ENCODE measurements at regions not wholly inside any gene's neighbourhood (a gene's known extent, or its start where the extent isn't known, plus 50 kb on each side); places are given as distances from the start of the nearest gene placed in this dataset.
A peak's percentile ranks its signal among the peaks of the same experiment; 100 is the strongest.

DNA sequence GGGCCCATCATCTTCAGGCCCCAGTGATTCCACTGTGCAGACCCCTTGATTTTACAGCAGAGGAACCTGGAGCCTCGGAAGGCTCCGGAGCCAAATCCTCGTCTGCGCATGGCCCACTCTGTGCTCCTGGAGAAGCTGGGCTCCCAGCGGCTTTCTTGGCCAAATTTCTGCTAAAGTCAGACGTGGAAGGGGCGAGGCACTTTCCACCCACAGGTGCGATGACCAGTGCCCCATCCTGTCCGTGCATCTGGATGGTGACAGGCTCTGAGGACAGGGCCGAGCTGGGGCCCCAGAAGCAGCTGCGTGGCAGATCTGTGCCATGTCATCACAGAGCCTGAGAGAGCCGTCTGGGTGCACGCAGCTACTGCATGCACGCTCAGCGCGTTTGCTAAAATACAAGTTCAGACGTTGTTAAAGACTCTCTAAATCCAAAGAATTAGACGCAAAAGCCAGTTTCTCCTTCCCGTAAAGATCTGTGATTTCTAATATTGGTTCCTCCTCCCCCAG lies 57.2 kb downstream of the JAKMIP3 start:
- 77% methylated on average over 17 of the region's 19 CpGs for WGBS

GRCh38 chr10:132123606-132124005 lies 57.9 kb downstream of the JAKMIP3 start:
- no peak overlapping the region for H3K14ac ChIP-seq (ENCODE audit: low read length in 2 of 2)

More for the DNA sequence above, 57.2 kb downstream of the JAKMIP3 start:
- Histone ChIP-seq H3K27ac (ENCODE audit: low read length, poor library complexity, severe bottlenecking) (no peak overlapping the region), H3K4me1 (ENCODE audit: control insufficient read depth, insufficient read depth, low read depth, low read length) (no peaks in the 10 kb centered on the region), H3K36me3 (ENCODE audit: control insufficient read depth in 1 of 2, insufficient read depth in 2 of 2, low read depth in 1 of 2, low read length in 2 of 2) (no peaks in the 10 kb centered on the region), H3K4me3 (ENCODE audit: insufficient read depth in 1 of 2, low read depth in 1 of 2, low read length in 2 of 2) (no peak overlapping the region), H3K9me3 (ENCODE audit: control insufficient read depth, low read length) (no peaks in the 10 kb centered on the region), H3K79me1 (replicated peaks; ENCODE audit: low read length, poor library complexity, severe bottlenecking) (no peaks in the 10 kb centered on the region), H4K8ac (ENCODE audit: low read length) (no peak overlapping the region), H4K91ac (ENCODE audit: low read length) (no peak overlapping the region), H3K14ac (ENCODE audit: low read length in 2 of 2) (no peak overlapping the region), H2AFZ (ENCODE audit: low read depth, low read length) (no peak overlapping the region), H2BK120ac (ENCODE audit: low read depth, low read length) (no peak overlapping the region), H3K4me2 (ENCODE audit: low read length, poor library complexity, severe bottlenecking) (no peak overlapping the region), H3K18ac (ENCODE audit: low read depth in 1 of 2, low read length in 2 of 2) (no peak overlapping the region), H2AK5ac (ENCODE audit: low read length, severe bottlenecking) (no peak overlapping the region), H3K23ac (ENCODE audit: low read length in 2 of 2) (no peak overlapping the region), H3K9ac (ENCODE audit: low read length) (no peak overlapping the region), H2BK12ac (ENCODE audit: low read length in 2 of 2) (no peak overlapping the region), H3K4ac (ENCODE audit: low read depth in 1 of 2, low read length in 2 of 2) (no peak overlapping the region), H2BK15ac (ENCODE audit: low read depth, poor library complexity, severe bottlenecking) (no peak overlapping the region), H3K27me3 (ENCODE audit: control insufficient read depth in 1 of 2, insufficient read depth in 1 of 2, low read length in 2 of 2) (peaks cover 6 to 22% of the 10 kb centered on the region in 2 experiments), H2BK5ac (ENCODE audit: low read depth, low read length, poor library complexity, severe bottlenecking) (no peak overlapping the region)
- DNase-seq = no peak

GRCh38 chr10:132124201-132124920 lies 58.6 kb downstream of the JAKMIP3 start:
- H4K91ac ChIP-seq (ENCODE audit: low read length) = peak overlapping the region; percentile 39
- H2BK5ac ChIP-seq (ENCODE audit: low read depth, low read length, poor library complexity, severe bottlenecking) = no peak overlapping the region
- no peak overlapping the region for H3K4me2 ChIP-seq (ENCODE audit: low read length, poor library complexity, severe bottlenecking)
- H2BK12ac ChIP-seq (ENCODE audit: low read length in 2 of 2) = no peak overlapping the region
- H3K36me3 ChIP-seq (ENCODE audit: control insufficient read depth in 1 of 2, insufficient read depth in 2 of 2, low read depth in 1 of 2, low read length in 2 of 2) = no peaks in the 10 kb centered on the region
- H3K9ac ChIP-seq (ENCODE audit: low read length) = no peak overlapping the region
- no peak overlapping the region for H4K8ac ChIP-seq (ENCODE audit: low read length)
- no peak overlapping the region for H3K23ac ChIP-seq (ENCODE audit: low read length in 2 of 2)
- H3K27ac ChIP-seq (ENCODE audit: low read length, poor library complexity, severe bottlenecking) = no peak overlapping the region
- H3K14ac ChIP-seq (ENCODE audit: low read length in 2 of 2) = no peak overlapping the region
- WGBS = 92% methylated on average over 50 of the region's 50 CpGs
- no peak overlapping the region for H3K4me3 ChIP-seq (ENCODE audit: insufficient read depth in 1 of 2, low read depth in 1 of 2, low read length in 2 of 2)
- no peaks in the 10 kb centered on the region for H3K79me1 ChIP-seq (replicated peaks; ENCODE audit: low read length, poor library complexity, severe bottlenecking)
- no peak overlapping the region for H2AK5ac ChIP-seq (ENCODE audit: low read length, severe bottlenecking)
- H2BK15ac ChIP-seq (ENCODE audit: low read depth, poor library complexity, severe bottlenecking) = no peak overlapping the region
- H2BK120ac ChIP-seq (ENCODE audit: low read depth, low read length) = no peak overlapping the region
- H3K27me3 ChIP-seq (ENCODE audit: control insufficient read depth in 1 of 2, insufficient read depth in 1 of 2, low read length in 2 of 2) = peaks cover 6 to 13% of the 10 kb centered on the region in 2 experiments
- H3K9me3 ChIP-seq (ENCODE audit: control insufficient read depth, low read length) = no peaks in the 10 kb centered on the region
- DNase-seq = no peak
- H3K18ac ChIP-seq (ENCODE audit: low read depth in 1 of 2, low read length in 2 of 2) = no peak overlapping the region
- no peak overlapping the region for H2AFZ ChIP-seq (ENCODE audit: low read depth, low read length)
- no peak overlapping the region for H3K4ac ChIP-seq (ENCODE audit: low read depth in 1 of 2, low read length in 2 of 2)
- no peaks in the 10 kb centered on the region for H3K4me1 ChIP-seq (ENCODE audit: control insufficient read depth, insufficient read depth, low read depth, low read length)

More at GRCh38 chr10:132123606-132124005, 57.9 kb downstream of the JAKMIP3 start:
- H3K27ac ChIP-seq (ENCODE audit: low read length, poor library complexity, severe bottlenecking) = no peak overlapping the region
- H3K4ac ChIP-seq (ENCODE audit: low read depth in 1 of 2, low read length in 2 of 2) = no peak overlapping the region
- no peak overlapping the region for H2BK15ac ChIP-seq (ENCODE audit: low read depth, poor library complexity, severe bottlenecking)
- H2AFZ ChIP-seq (ENCODE audit: low read depth, low read length) = no peak overlapping the region
- H3K4me1 ChIP-seq (ENCODE audit: control insufficient read depth, insufficient read depth, low read depth, low read length) = no peaks in the 10 kb centered on the region
- H3K36me3 ChIP-seq (ENCODE audit: control insufficient read depth in 1 of 2, insufficient read depth in 2 of 2, low read depth in 1 of 2, low read length in 2 of 2) = no peaks in the 10 kb centered on the region
- no peak overlapping the region for H3K9ac ChIP-seq (ENCODE audit: low read length)
- H3K4me2 ChIP-seq (ENCODE audit: low read length, poor library complexity, severe bottlenecking) = no peak overlapping the region
- H3K27me3 ChIP-seq (ENCODE audit: control insufficient read depth in 1 of 2, insufficient read depth in 1 of 2, low read length in 2 of 2) = peaks cover 6 to 20% of the 10 kb centered on the region in 2 experiments
- H3K9me3 ChIP-seq (ENCODE audit: control insufficient read depth, low read length) = no peaks in the 10 kb centered on the region
- WGBS = 80% methylated on average over 8 of the region's 8 CpGs
- H3K4me3 ChIP-seq (ENCODE audit: insufficient read depth in 1 of 2, low read depth in 1 of 2, low read length in 2 of 2) = no peak overlapping the region
- no peak overlapping the region for H2BK12ac ChIP-seq (ENCODE audit: low read length in 2 of 2)
- DNase-seq = no peak
- no peak overlapping the region for H3K23ac ChIP-seq (ENCODE audit: low read length in 2 of 2)
- no peak overlapping the region for H3K18ac ChIP-seq (ENCODE audit: low read depth in 1 of 2, low read length in 2 of 2)
- H4K8ac ChIP-seq (ENCODE audit: low read length) = no peak overlapping the region
- no peak overlapping the region for H2AK5ac ChIP-seq (ENCODE audit: low read length, severe bottlenecking)
- H2BK120ac ChIP-seq (ENCODE audit: low read depth, low read length) = no peak overlapping the region
- H4K91ac ChIP-seq (ENCODE audit: low read length) = no peak overlapping the region
- no peaks in the 10 kb centered on the region for H3K79me1 ChIP-seq (replicated peaks; ENCODE audit: low read length, poor library complexity, severe bottlenecking)
- H2BK5ac ChIP-seq (ENCODE audit: low read depth, low read length, poor library complexity, severe bottlenecking) = no peak overlapping the region

- H2BK120ac ChIP-seq (ENCODE audit: low read depth, low read length) = no peak overlapping the region
- H3K18ac ChIP-seq (ENCODE audit: low read depth in 1 of 2, low read length in 2 of 2) = no peak overlapping the region
- H4K91ac ChIP-seq (ENCODE audit: low read length) = no peak overlapping the region
- H2AK5ac ChIP-seq (ENCODE audit: low read length, severe bottlenecking) = no peak overlapping the region
- H3K36me3 ChIP-seq (ENCODE audit: control insufficient read depth in 1 of 2, insufficient read depth in 2 of 2, low read depth in 1 of 2, low read length in 2 of 2) = peaks cover 0 to 4% of the 10 kb centered on the region in 2 experiments
- no peaks in the 10 kb centered on the region for H3K79me1 ChIP-seq (replicated peaks; ENCODE audit: low read length, poor library complexity, severe bottlenecking)
- no peak overlapping the region for H3K4ac ChIP-seq (ENCODE audit: low read depth in 1 of 2, low read length in 2 of 2)
- no peak overlapping the region for H3K23ac ChIP-seq (ENCODE audit: low read length in 2 of 2)
- peak; percentile 0 for DNase-seq
- H3K4me1 ChIP-seq (ENCODE audit: control insufficient read depth, insufficient read depth, low read depth, low read length) = no peaks in the 10 kb centered on the region
- no peaks in the 10 kb centered on the region for H3K9me3 ChIP-seq (ENCODE audit: control insufficient read depth, low read length)
- no peak overlapping the region for H2BK15ac ChIP-seq (ENCODE audit: low read depth, poor library complexity, severe bottlenecking)
- H2BK12ac ChIP-seq (ENCODE audit: low read length in 2 of 2) = no peak overlapping the region
- H3K14ac ChIP-seq (ENCODE audit: low read length in 2 of 2) = no peak overlapping the region
- no peak overlapping the region for H3K4me3 ChIP-seq (ENCODE audit: insufficient read depth in 1 of 2, low read depth in 1 of 2, low read length in 2 of 2)
- 48% methylated on average over 11 of the region's 11 CpGs for WGBS
- H4K8ac ChIP-seq (ENCODE audit: low read length) = no peak overlapping the region
- H3K9ac ChIP-seq (ENCODE audit: low read length) = no peak overlapping the region
- H2AFZ ChIP-seq (ENCODE audit: low read depth, low read length) = no peak overlapping the region
- H3K27ac ChIP-seq (ENCODE audit: low read length, poor library complexity, severe bottlenecking) = no peak overlapping the region
- H3K4me2 ChIP-seq (ENCODE audit: low read length, poor library complexity, severe bottlenecking) = no peak overlapping the region
- H2BK5ac ChIP-seq (ENCODE audit: low read depth, low read length, poor library complexity, severe bottlenecking) = no peak overlapping the region
- H3K27me3 ChIP-seq (ENCODE audit: control insufficient read depth in 1 of 2, insufficient read depth in 1 of 2, low read length in 2 of 2) = peaks cover 12 to 18% of the 10 kb centered on the region in 2 experiments
Observed at GRCh38 chr10:132129431-132129830, 57.3 kb upstream of the DPYSL4 start.

All from mesenchymal stem cell (in vitro differentiated cells and primary cell).